ENCODE measurements at regions not wholly inside any gene's neighbourhood (a gene's known extent, or its start where the extent isn't known, plus 50 kb on each side); places are given as distances from the start of the nearest gene placed in this dataset.
A peak's percentile ranks its signal among the peaks of the same experiment; 100 is the strongest.
"Not testable (repeated sequence)": the region's sequence is repeated elsewhere in the genome, so short reads cannot be mapped to it uniquely, and the experiment has no call there.

GRCh38 chr4:123024710-123025109 is 102.3 kb upstream of the NUDT6 start:
- ChIA-PET CTCF (no interaction called here), POLR2A (ENCODE audit: low non-redundant PET) (no interaction called here)
- DNase-seq (ENCODE audit: low spot score), result no peak
- TF ChIP-seq, protein P1, sequence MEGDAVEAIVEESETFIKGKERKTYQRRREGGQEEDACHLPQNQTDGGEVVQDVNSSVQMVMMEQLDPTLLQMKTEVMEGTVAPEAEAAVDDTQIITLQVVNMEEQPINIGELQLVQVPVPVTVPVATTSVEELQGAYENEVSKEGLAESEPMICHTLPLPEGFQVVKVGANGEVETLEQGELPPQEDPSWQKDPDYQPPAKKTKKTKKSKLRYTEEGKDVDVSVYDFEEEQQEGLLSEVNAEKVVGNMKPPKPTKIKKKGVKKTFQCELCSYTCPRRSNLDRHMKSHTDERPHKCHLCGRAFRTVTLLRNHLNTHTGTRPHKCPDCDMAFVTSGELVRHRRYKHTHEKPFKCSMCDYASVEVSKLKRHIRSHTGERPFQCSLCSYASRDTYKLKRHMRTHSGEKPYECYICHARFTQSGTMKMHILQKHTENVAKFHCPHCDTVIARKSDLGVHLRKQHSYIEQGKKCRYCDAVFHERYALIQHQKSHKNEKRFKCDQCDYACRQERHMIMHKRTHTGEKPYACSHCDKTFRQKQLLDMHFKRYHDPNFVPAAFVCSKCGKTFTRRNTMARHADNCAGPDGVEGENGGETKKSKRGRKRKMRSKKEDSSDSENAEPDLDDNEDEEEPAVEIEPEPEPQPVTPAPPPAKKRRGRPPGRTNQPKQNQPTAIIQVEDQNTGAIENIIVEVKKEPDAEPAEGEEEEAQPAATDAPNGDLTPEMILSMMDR (conservative IDR thresholded peaks at IDR 0.05; ENCODE audit: low read depth), result no peak
- no peak overlapping the region for H3K27ac ChIP-seq

DNA sequence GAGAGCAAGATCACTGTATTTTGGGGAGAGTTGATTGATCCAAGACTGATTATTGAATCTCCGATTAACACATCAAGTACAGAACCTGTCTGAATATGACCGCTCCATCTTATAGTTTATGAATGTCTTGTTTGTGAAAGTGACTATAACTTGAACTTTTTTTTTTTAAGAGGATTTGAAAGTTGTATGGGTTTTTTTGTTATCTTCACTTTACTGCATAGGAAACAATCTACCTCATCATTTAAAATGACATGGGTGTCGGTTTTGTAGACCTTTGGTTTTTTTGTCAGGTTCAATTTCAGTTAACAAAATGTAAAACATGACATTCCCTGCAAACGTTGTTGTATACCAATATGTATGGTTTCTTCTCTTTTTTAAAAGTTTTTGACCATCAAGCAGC is 103.0 kb upstream of the NUDT6 start:
- ChIA-PET CTCF (no interaction called here), POLR2A (ENCODE audit: low non-redundant PET) (no interaction called here)
- TF ChIP-seq, protein P1 (conservative IDR thresholded peaks at IDR 0.05; ENCODE audit: low read depth), result no peak
- DNase-seq (ENCODE audit: low spot score), result no peak
- H3K27ac ChIP-seq, result no peak overlapping the region

DNA sequence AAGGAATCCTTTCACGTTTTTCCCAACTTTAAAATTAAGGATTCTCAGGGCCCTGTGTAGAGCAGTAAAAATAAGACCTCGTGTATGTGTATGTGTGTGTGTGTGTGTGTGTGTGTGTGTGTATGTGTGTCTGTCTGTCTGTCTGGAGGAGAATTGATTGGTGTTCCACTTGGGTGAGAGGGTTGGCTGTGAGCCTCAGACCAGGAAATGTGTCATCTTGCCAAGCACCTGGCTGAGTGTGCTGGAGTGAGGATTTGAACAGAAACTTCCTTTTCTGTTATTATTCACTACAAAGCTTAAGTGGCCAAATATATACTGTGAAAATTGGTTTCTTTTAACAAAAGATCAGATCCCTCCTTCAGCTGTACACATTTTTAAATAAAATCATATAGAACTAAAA is 103.6 kb upstream of the NUDT6 start:
- DNase-seq (ENCODE audit: low spot score), result peak; percentile 41
- POLR2A ChIA-PET (ENCODE audit: low non-redundant PET); CTCF ChIA-PET; H3K27ac ChIP-seq: not testable (repeated sequence)

DNA sequence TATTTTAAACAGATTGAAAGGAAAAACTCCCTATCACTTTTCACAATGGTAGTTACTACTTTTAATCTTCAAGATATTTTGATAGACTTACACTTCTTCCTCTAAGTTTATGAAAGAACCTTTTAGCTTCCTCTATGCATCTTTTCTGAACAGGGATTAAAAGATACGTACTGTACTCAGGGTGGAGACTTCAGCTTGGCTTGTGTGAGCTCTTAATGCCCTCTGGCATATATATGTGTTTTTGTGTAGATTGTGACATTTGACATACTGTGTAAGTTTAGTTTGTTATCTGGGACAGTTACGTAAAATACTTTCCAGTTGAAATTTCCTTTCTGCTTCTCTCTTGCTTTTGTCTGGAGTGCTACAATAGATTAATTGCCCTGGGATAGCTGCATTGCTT is 109.3 kb upstream of the NUDT6 start:
- ChIA-PET CTCF (no interaction called here), POLR2A (ENCODE audit: low non-redundant PET) (no interaction called here)
- TF ChIP-seq, protein P1 (conservative IDR thresholded peaks at IDR 0.05; ENCODE audit: low read depth), result no peak
- H3K27ac ChIP-seq, result no peak overlapping the region
- DNase-seq (ENCODE audit: low spot score), result no peak

DNA sequence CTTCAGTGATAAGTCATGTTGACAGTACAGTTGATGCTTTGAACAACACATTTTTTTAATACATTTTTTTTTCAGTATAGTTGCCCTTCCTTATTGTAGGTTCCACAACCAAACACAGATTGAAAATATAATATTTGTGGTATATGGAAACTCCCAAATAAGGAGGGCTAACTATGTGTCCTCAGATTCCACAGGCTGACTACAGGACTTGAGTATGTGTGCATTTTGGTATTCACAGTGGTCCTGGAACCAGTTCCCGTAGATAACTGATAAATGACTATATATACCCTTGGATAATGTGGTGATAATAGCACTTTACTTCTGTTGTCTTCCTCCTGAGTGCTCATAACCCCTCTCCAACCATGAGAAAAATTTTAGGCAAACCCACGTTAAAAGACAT is 111.6 kb upstream of the NUDT6 start:
- ChIA-PET POLR2A (ENCODE audit: low non-redundant PET) (no interaction called here), CTCF (no interaction called here)
- TF ChIP-seq, protein P1 (conservative IDR thresholded peaks at IDR 0.05; ENCODE audit: low read depth), result no peak
- no peak overlapping the region for H3K27ac ChIP-seq
- DNase-seq (ENCODE audit: low spot score), result no peak

DNA sequence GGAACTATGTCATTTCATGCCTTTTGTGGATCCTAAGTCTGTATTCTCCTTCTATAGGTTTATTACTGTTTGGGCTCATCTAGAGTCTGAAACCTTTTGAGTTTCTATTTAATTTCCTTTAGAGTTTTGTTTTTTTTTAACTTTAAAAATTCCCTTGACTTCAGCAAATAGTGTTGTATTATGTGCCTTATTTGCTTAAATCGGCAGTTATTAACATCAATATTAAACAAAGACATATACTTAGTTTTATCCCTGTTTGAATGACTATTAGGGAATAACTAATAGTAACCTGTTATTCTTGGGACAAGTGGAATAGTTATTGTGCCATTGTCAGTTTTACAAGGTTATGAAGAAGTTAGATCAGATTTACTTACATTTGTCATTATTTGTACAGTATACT is 112.8 kb upstream of the NUDT6 start:
- CTCF ChIA-PET, result no interaction called here
- DNase-seq (ENCODE audit: low spot score), result no peak
- POLR2A ChIA-PET (ENCODE audit: low non-redundant PET), result no interaction called here
- H3K27ac ChIP-seq, result no peak overlapping the region
- TF ChIP-seq, protein P1 (conservative IDR thresholded peaks at IDR 0.05; ENCODE audit: low read depth), result no peak

GRCh38 chr4:123037804-123038203 is 115.4 kb upstream of the NUDT6 start:
- POLR2A ChIA-PET (ENCODE audit: low non-redundant PET), result no interaction called here
- DNase-seq (ENCODE audit: low spot score), result no peak
- CTCF ChIA-PET, result no interaction called here
- TF ChIP-seq, protein P1 (conservative IDR thresholded peaks at IDR 0.05; ENCODE audit: low read depth), result no peak
- H3K27ac ChIP-seq, result no peak overlapping the region

Measured in RWPE1 (cell line).